HG02759 (cell line): ENCODE measurements at regions not wholly inside any gene's neighbourhood (a gene's known extent, or its start where the extent isn't known, plus 50 kb on each side); places are given as distances from the start of the nearest gene placed in this dataset.
"Not testable (repeated sequence)": the region's sequence is repeated elsewhere in the genome, so short reads cannot be mapped to it uniquely, and the experiment has no call there.

Experiments
- ATAC-seq: cut with Tn5 transposase; IDR thresholded peaks from one replicate; pipeline ENCODE4 v1.9.1; 2021; ENCODE audit warnings: mild to moderate bottlenecking, moderate library complexity; ENCODE audit not compliant: unreplicated experiment

DNA sequence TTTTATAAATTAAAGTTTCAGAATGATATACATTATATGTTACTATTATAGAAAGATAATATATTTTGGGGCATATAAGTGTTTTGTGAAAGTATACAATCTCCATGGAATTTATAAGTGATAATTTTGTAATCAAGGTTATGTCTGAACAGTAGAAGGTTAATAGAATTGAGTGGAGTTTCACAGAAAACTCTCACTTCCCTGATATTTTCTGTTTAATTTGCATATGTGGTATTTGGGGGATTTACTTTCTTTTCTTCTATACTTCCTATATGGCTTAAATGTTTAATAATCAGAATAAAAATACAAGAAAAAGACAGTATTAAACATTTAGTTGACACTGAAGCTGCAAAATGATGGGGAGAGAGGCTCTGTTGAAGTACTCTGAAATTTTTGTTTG, 848.5 kb downstream of the DACH1 start:
- ATAC-seq = no peak

DNA sequence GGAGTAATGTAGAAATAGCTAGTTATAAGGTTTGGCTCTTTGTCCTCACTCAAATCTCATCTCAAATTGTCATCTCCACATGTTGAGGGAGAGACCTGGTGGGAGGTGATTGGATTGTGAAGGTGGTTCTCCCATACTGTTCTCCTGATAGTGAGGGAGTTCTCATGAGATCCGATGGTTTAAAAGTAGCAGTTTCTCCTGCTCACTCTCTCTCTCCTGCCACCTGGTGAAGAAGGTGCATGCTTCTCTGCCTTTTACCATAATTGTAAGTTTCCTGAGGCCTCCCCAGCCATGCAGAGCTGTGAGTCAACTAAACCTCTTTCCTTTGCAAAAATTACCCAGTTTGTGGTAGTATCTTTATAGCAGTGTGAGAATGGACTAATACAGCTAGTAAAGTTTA, 849.4 kb downstream of the DACH1 start:
- ATAC-seq = no peak

DNA sequence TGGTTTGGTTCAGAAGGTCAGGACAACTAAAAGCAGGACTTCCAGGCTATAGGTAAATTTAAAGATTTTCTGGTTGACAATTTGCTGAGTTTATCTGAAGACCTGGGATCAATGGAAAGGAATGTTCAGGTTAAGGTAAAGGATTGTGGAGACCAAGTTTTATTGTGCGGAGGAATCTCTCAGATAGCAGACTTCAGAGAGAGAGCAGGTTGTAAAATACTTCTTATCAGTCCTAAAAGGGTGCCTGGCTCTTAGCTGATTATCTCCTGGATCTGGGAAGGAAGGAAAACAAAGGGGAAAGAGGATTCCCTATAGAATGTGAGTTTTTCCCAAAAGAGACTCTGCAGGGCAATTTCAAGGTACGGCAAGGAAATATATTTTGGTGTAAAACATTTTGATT, 851.5 kb downstream of the DACH1 start:
- no peak for ATAC-seq

DNA sequence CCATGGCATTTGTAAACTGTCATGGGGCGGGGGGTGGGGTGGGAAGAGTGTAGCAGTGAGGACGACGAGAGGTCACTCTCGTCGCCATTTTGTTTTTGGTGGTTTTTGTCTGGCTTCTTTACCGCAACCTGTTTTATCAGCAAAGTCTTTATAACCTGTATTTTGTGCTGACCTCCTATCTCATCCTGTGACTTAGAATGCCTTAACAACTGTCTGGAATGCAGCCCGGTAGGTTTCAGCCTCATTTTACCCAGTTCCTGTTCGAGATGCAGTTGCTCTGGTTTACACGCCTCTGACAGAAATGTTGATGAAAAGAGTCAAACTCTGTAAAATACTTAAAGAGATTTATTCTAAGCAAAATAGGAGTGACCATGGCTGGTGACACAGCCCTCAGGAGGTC, 852.0 kb downstream of the DACH1 start:
- no peak for ATAC-seq

DNA sequence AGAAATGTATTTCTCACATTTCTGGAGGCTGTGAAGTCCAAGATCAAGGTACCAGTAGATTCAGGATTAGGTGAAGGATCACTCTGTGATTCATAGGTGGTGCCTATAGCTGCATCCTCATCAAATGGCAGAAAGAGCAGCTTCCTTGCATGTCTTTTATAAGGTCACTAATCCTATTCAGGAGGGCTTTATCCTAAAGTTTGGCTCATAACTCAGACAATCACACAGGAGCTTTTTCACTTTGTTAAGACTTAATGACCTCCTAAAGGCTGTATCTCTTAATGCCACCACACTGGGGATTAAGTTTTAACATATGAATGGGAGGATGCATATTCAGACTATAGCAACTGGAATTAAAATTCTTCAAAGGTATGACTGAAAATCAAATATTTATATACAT, 861.1 kb downstream of the DACH1 start:
- no peak for ATAC-seq

DNA sequence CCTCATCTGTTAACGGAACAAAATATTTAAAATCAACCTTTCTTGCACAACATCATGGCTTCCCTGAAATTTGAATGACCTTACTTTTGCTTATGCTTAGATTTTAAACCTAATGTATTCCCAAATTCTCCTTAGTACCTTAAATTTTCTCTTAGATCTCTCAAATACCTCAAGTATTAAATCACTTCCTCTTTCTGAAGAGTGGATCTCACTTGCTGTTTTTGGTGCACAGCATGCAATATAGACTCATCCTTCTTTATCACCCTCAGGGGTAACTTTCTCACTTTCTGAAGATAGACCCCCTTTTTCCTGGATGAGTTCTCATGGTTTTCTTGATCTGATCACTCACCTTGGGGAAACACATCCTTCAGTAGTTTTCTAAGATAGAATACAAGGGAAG, 871.7 kb downstream of the DACH1 start:
- no peak for ATAC-seq

DNA sequence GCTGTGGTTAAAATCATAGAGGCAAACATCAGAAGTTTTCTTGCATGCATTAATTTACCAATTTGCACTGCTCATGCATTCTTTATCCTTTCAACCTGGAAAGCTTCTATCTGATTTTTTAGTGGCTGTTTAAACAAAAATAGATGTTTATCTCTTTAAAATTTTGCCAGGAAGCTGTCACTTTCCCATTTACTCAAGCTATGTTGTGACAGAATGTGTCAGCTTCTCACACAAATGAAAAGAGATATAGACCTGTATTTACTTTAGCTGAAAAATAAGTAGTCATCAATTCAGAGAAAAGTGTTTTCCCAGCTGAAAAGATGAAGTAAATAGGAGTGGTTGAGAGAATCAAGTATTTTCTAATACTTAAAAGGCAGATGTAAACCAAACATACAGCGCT, 872.8 kb downstream of the DACH1 start:
- ATAC-seq = no peak

DNA sequence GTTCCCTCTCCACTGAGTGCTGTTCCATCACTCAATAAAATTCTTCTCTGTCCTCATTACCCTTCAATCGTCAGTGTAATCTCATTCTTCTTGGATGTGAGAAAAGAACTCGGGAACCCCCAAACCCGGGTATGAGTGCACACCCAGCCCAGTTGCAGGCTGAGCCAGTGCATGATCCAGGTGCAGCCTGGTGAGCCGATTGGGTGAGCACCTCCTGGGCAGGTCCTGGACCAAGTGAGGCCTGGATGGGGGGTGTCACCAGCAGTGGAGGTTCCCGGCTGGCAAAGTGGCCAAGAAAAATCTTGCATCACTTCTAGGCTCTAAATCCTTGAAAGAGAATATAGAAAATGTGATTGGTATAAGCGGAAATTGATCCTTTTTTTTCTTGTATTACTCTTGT, 878.8 kb upstream of the KLHL1 start:
- no peak for ATAC-seq

DNA sequence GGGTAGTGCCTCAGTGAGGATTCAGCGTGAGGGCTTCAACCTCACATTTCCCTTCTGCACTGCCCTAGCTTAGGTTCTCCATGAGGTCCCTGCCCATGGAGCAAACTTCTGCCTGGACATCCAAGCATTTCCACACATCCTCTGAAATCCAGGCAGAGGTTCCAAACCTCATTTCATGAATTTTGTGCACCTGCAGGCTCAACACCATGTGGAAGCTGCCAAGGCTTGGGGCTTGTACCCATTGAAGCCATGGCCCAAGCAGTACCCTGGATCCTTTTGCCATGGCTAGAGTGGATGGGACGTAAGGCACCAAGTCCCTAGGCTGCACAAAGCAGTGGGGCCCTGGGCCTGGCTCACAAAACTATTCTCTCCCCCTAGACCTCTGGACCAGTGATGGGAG, 877.1 kb upstream of the KLHL1 start:
- no peak for ATAC-seq

DNA sequence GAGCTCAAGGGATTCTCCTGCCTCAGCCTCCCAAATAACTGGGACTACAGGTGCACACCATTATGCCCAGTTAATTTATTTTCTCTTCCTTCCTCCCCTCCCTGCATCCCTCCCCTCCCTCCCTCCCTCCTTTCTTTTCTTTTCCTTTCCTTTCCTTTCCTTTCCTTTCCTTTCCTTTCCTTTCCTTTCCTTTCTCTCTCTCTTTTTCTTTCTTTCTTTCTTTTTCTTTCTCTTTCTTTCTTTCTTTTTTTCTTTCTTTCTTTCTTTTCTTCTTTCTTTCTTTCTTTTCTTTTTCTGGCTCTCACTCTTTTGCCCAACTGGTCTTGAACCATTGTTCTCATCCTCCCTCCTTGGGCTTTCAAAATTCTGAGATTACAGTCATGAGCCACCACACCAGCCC, 873.0 kb upstream of the KLHL1 start:
- ATAC-seq = not testable (repeated sequence)

DNA sequence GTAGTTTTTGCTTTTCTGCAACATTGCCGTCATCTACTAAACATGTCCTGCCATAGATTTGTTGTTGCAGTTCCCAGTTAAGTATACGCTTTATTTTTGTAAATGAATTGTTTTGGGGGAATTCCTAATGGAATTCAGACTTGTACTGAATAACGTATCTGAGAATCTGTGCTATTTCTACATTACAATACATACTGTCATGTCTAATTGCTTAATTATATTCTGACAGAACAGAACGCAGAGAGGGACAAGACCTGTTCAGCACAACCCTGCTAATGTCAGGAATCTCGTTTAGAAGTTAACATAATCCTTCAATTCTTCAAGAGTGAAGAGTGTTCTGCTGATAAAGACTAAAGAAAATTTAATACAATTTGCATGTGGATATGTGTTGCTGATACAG, 861.1 kb upstream of the KLHL1 start:
- no peak for ATAC-seq

DNA sequence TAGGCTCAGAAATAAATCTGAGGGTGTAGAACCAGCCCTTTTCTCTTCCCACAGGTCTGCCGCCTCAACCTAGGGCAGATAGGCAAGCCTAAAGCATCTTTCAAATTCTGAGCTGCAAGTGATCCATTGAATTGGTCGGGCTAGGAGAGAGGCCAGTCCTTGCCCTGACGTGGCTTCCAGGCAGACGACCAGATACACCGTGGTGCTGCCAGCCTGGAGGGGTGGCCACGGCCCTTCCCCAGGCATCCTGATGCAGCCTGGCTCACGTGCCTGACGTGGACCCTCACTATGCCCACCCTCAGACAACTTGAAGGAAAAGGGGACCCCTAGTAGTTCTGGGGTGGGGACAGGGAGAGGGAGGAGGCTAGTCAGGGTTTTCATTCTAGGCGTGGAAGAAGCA, 859.3 kb upstream of the KLHL1 start:
- ATAC-seq = no peak

DNA sequence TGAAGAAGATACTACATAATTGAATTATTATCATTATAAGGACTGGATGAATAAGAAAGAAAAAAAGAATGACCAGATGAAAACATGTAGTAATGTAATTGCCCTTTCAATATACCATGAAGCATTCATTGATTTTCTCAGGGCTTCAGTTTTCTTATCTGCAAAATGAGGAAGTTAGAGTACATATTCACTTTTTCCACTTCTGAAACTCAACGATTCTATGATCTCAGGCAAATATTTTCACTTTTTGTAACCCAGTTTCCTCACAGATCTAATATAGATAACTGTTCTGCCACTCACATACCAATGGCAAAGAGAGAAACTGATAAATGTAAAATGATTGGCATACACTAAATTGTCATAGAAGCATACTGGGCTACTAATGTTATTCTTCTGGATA, 856.6 kb upstream of the KLHL1 start:
- ATAC-seq = no peak

DNA sequence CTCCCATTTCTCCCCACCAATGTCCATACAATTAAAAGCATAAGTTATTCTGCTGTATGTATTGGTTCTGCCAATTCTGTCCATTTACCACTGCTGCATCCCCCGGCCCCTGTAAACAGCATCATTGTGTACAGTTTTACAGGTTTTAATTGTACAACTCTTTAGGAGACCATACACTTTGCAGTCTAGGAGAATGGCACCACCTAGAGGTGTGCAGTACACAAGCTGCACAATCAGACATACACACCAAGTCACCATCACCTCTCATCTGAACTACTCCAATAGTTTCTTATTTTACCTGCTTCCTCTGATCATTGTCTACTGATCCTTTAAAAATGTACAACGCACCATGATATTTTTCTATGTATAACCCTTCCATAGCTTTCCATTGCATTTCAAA, 855.9 kb upstream of the KLHL1 start:
- ATAC-seq = no peak

DNA sequence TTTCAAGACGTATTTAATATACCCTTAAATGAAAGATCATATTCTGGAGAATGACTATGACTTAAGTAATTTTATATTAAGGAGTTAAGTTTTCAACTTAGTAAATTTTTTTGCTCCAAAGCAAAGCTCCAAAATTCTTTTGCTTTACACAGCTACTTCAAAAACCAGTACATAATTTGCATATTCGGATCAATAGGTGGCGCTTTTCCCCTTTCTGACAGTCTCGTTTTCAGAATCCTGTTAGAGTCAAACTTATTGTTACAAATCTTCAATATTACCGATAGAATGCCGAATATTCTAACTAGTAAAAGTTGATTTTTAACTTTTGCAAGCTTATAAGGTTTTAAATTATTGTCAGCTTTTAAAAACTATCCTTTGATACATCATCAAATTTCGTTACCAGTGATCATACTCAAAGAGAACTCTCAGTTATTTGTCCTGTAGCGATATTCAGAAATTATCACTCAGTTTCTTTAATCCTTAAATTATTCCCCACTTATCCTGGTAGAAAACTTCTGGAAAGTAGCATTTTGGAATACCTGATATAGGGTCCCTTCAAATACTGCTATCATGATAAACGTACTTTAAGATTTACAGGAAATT, 852.7 kb upstream of the KLHL1 start:
- peak; percentile 60 for ATAC-seq

DNA sequence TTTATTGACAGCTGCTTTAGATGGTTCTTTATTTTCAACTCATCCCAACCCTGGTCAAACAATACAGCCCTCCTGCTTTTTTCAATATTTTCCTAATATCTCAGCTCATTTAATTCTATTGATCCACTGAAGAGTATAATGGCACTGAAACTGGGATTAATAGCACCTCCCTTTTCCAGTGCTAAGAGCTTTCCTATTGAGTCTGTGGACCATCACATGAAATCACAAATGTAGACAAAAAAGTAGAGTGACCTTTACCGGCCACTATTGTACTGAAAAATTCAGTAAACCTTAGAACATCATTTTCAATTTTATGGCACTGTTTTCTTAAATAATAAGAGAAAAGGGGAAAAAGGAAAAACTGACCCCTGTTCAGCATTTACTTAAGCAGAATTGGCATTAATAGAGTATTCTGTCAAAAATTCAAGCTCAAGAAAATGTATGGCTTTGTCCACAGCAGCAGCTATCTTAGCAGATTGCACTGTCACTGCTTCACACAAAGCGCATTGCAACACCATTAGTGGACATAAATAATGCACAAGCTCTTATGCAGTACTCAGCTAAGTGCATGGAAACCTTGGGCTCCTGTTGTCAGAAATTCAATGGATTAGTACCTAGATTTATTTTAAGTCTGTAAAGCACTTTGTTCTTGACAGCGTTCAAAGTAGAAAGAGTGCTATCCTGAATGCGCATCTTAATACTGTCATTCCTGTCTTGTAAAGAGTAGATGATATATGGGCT, 851.0 kb upstream of the KLHL1 start:
- ATAC-seq = no peak

DNA sequence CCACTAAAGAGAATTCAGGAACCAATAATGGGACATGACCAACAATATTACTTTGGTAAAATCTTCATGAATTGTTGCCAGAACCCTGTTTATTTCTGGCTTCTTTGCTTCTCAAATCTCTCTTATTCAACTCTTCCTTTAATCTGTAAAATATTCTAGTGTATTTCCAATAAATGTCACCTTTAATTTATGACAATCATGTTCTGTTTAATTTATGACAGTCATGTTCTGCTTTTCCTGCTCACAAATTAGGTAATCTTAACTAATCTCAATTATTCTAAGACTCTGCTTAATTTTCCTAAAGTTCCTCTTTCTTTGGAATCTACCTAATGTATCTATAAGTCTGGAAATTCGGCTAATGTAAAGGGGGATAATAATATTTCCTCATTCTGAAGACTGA, 847.6 kb upstream of the KLHL1 start:
- no peak for ATAC-seq

DNA sequence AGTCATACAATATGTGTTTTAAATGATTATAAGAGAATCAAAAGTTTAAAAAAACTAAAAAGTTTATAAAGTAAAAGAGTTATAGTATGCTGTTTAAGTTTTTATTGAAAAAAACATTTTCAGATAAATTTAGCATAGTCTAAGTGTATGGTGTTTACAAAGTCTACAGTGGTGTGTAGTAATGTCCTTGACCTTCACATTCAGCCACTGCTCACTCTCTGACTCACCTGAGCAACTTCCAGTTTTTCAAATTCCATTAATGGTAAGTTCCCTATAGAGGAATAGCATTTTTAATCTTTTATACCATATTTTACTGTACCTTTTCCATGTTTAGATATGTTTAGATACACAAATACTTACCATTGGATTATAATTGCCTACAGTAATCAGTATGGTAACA, 842.4 kb upstream of the KLHL1 start:
- ATAC-seq = no peak

DNA sequence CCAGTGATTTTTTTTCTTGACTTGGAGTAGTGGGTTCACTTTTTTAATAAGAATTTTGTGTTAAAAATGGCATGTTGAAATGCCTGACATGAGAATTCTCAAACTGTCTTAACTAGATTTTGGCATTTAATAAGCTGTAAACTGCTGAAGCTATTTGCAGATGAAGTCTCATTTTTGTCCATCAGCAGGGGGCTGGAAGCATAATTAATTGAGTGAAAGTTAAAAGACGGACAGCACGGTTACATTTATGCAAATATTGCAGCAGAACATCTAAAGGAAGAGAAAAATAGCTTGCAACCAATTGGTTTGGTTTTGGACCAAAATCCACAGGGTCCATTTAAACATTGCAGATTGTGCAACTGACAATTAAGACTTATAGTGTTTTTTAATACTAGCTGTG, 837.3 kb upstream of the KLHL1 start:
- ATAC-seq = no peak

DNA sequence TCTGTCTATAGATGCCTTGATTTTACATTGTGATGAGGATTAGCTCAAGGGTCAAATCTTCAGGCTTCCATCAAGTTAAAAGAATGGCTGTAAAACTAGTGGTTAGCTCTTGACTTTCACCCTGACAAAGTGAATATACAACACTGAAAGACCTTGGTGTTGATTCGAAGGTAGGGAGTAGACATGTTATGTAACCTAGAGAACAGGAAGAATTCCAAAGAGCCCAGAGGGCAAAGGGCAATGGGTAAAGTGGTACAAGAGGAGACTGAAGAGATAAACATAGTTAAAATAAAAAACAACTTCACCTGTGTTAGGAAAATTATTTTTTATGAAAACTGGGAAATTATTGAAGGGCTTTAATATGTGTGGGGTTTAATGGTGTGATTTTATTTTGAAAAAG, 833.2 kb upstream of the KLHL1 start:
- ATAC-seq = no peak

DNA sequence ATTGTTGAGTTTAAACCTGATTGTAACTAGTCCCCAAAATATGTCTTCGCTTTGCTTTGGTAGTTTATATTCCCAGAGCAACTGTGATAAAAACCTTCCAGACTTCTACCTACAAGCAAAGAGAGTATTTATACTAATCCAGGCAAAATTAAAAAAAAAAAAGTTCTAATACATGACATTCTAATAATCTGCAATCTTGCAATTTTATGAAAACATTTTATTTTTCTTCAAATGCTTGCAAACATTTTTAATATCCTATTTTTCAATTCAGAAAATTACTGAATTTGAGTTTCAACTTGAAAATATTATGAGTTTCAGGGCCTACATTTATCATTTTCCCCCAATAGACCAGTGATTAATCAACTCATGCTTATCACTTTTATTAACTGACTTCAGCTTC, 830.2 kb upstream of the KLHL1 start:
- ATAC-seq = no peak

DNA sequence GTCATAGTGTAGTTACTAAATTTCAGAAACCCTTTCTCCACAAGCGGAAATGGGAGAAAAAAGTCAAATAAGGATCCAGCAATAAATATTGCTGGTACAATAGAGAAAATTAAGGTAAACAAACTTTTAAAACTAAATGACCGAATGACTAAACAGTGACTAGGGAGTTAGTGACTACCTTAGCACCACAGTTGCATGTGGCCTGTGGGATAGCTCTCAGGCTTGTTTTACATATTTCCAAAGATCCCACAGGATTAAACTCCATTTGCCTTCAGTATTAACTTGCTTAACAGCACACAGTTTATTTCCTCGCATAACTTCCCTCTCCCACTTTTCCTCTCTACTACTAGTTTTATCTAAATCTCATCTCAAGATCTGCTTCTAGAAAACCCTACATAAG, 824.3 kb upstream of the KLHL1 start:
- no peak for ATAC-seq
